OCI-LY1 (cell line): ENCODE measurements at regions not wholly inside any gene's neighbourhood (a gene's known extent, or its start where the extent isn't known, plus 50 kb on each side); places are given as distances from the start of the nearest gene placed in this dataset.

Experiments used
- CTCF ChIP-seq: fragments of 200-600 bp; sonication (generic), shearing (Covaris generic); IDR thresholded peaks from 2 replicates; pipeline ENCODE4 v1.5.1; 2017; ENCODE audit warnings: mild to moderate bottlenecking, antibody characterized with exemption, low read length, moderate library complexity, mixed read lengths
- EZH2 ChIP-seq: fragments of 200-600 bp; sonication (generic), shearing (Covaris generic); IDR thresholded peaks from 2 replicates; pipeline ENCODE4 v1.8.0; 2017; ENCODE audit warnings: borderline replicate concordance, mixed run types, mild to moderate bottlenecking, antibody characterized with exemption, low read length, moderate library complexity, mixed read lengths

GRCh38 chr11:37177721-37178120 is 579.7 kb upstream of the RAG2 start:
- TF ChIP-seq CTCF, result no peak
- TF ChIP-seq EZH2, result no peak
